Muscle of arm (tissue), 1 donor: ENCODE measurements at regions not wholly inside any gene's neighbourhood (a gene's known extent, or its start where the extent isn't known, plus 50 kb on each side); places are given as distances from the start of the nearest gene placed in this dataset.

Experiments used
- DNase-seq: peaks from one replicate; pipeline ENCODE4 v3.0.0-alpha.2; 2013

DNA sequence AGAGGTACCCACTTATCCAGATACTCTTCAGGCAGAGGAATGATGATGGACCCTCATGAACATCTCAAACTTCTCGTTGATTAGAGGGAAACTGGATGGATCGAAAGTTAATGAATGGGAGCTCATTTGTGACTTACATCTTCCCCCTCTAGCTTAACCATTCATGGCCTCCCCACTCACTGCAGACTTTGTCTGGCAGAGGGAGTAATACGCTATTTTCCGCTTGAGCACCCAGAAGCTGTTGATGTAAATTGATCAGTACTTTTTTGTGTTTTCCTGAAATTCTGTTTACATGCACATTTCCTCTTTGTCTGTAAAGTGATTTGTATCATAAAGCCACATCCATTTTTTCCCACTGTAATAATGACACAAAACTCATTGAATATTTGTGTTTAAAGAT, 239.1 kb upstream of the RBFOX1 start:
- no peak for DNase-seq

DNA sequence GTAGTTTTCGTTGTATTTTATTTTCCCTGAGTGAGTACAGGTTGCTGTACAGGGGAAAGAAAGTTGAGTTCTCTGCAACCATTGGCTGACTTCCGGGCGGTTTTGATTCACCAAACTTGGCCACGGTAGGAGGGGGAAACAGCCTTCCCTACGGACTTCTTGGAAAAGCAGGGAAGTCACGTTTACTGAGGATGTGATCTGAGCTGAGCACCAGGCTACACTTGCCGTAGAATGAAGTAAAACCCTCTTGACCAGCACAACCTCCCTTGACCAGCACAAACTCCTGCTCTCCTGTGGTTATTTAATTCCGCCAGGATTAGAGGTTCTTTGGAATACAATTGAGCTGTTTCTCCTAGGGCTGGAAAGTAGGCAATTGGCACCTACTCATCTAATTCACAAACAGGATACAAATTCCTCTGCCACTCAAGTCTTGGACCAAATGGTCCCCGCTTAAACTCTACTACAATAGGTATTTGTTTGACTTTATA, 242.0 kb upstream of the RBFOX1 start:
- no peak for DNase-seq

DNA sequence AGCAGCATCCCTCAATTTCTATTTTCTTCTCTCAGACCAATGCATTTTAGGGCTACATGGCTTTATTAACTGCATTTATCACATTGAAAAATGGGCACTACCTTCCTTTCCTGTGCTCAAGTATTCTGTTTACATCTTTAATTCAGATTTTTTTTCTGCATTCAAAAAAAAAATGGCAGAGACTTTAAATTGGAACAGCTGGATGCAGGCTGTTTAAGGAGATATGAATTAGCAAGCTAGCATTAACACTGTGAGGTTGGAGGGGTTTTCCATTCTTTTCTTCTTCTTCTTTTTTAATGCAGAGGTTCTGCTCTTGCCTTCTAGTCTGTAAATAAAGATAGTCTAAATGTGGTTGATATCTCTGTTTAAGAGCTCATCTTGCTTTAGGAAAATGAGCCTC, 242.9 kb upstream of the RBFOX1 start:
- no peak for DNase-seq

DNA sequence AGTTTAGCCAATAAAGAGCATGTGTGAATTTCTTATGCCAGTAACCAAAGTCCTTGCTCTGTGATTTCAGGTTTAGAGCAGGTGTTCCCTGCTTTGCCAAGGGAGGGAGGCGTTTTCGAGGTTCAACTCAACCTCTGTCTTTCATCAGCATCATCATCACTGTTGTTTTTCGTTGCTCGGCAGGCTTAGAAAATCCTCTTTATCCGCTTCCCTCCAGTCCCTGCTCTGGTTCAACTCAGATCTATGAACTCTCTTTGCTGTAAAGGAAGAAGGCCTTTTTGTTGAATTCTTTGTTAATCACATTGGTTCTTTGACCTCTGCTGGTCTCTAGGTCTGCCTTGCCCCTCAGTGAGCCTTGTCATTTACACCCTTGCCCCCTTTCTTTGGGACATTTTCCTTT, 243.9 kb upstream of the RBFOX1 start:
- no peak for DNase-seq

GRCh38 chr16:7086822-7087616, 245.6 kb upstream of the RBFOX1 start:
- peak; percentile 56 for DNase-seq

GRCh38 chr16:7085776-7086175, 246.9 kb upstream of the RBFOX1 start:
- DNase-seq: no peak

- DNase-seq: peak; percentile 11
These were observed 249.5 kb upstream of the RBFOX1 start for GRCh38 chr16:7083096-7083495.

GRCh38 chr16:7077636-7078035, 255.0 kb upstream of the RBFOX1 start:
- DNase-seq: no peak

- DNase-seq: no peak
These were observed 257.9 kb upstream of the RBFOX1 start for GRCh38 chr16:7074715-7075114.

GRCh38 chr16:7057458-7057857, 275.2 kb upstream of the RBFOX1 start:
- DNase-seq: no peak

GRCh38 chr16:7055443-7055842, 277.2 kb upstream of the RBFOX1 start:
- DNase-seq: no peak

DNA sequence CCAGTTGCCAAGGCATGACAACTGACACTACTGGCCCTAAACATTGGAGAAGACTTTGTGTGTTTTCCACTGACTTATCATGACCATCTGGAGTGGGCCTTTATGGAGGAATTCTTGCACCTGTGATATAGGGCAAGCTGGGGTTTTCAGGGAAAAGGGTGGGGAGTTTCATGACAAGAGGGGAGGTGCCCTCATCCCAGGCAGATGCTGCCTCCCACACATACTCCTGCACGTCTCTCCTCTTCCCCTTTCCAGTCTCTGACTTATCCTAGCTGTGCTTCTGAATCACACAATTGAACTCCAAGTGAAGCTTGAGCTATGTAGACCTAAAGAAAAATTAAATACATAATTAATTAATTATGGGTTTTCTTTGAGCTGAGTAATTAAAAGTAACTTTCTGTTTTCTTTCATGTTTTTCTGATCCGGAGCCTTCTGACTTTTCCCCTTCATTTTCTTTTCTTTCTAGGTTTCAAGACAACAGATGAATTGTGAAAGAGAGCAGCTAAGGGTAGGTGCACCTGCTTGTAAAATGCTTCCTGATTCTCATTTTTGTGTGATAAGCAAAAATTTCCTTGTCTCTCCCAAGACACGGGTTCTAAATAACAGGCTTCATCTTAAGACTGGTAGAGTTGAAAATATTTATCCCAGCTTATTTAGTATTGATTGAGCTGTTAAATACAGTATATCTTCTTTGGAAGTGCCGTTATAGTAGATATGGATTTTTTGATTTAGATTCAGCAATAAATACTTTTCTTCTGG, 280.9 kb upstream of the RBFOX1 start:
- no peak for DNase-seq

DNA sequence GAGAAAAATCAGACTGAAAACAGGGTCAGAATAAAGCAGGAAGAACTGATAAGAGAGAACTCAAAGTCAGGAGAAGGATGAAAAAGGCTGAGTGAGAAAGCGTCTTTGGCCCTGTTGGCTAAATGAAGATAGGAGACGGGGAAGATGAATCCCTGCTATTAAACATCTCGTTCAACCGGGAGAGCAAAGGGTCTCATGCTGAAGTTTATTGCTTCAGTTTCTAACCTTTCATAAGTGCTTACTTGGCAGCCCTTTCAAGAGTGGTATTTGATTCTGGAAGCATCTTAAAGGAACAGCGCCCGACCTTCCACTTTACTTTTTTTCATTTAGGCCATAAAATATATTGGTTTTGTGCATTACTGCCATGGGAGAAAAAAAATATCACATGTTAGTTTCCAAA, 288.3 kb upstream of the RBFOX1 start:
- DNase-seq: no peak

DNA sequence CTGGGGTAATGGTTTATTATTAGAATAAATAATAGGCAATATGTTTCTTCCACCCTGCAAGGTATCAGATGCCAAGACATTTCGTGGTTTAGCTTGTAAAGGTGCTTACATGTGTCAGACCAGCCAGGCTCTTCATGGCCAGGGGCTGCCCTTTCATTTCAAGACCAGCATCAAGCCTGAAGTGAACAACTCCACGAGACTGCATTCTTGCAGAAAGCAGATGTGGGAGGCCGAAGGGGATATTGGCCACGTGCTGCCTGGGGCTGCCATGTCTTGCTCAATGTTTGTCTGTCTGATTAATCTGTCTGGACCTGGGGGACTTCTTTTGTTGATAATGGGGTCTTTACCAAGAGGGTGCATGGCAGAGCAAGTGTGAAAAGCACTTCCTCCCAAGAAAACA, 294.2 kb upstream of the RBFOX1 start:
- no peak for DNase-seq

- DNase-seq: no peak
These were observed 295.1 kb upstream of the RBFOX1 start for GRCh38 chr16:7037495-7037894.

DNA sequence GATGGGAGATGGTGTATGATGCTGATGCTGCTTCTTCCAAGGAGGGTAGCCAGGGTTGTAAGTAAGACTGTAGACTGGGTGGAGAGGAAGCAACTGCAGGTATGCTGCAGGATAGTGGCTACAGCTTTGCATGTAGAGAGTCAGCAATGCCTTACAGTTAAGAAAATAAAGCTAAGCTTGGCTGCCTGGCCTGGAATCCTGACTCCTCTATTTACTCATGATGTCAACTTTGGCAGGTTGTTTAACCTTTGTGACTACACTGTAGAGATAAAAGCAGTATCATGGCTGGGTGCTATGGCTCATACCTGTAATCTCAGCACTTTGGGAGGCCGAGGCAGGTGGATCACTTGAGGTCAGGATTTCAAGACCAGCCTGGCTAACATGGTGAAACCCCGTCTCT, 301.6 kb upstream of the RBFOX1 start:
- no peak for DNase-seq

GRCh38 chr16:7027401-7027800, 305.2 kb upstream of the RBFOX1 start:
- no peak for DNase-seq

GRCh38 chr16:7026639-7027038, 306.0 kb upstream of the RBFOX1 start:
- DNase-seq: no peak

DNA sequence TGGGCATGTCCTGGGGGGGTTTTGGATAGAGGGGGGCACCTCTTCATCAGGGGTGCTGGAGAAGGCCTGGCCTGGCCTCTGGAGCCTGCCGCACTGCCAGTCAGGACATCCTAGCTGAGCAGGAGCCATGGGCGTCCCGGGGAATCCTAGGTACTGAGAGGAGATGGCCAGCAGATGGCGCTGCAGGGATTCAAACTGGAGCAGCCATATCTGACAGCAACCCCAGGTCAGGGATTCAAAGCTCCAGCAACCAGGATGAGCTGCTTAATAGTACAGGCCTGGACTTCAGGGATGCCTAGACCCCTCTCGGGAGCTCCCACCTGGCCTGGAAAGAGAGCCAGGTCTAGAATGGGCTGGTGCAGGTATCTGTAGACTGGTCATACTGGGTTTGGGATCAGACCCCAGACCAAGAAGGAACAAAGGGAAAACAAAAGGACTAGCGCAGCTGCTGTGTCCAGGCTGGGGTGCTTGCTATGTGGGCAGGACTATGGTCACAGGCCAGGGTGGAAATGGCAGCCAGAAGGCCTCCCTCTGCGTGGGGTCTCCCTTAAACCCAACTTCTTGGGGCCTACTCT, 306.9 kb upstream of the RBFOX1 start:
- peak; percentile 59 for DNase-seq

GRCh38 chr16:7021653-7022275, 310.9 kb upstream of the RBFOX1 start:
- DNase-seq: no peak

DNA sequence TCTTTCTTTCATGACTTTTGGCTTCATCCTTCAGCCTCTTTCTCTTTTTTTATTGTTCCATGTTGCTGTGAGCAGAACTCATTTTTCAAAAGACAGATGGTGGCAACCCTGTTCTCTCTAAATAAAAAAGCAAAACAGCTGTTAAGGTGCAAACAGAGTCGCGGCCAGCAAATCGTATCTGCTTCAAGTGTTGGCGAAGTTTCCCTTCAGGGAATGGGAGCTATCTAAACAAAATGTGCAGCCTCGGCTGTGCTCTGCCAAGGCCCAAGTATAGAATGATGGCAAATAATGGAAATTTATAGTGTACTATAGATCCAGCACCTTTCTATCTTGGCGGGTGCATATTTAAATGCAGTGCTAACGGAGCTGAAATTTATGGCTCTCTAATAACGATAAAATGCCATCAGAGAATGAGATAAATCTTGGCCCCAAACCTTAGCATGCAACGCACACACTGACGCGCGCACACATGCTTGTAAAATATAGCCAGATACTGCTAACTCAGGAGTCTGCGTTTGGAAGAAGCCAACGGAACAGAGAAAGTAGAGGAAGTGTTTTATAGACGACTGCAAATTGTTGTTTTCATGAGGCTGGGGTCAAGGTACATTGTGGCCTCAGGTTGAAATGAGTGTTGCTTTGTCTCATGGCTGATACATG, 315.5 kb upstream of the RBFOX1 start:
- DNase-seq: no peak

DNA sequence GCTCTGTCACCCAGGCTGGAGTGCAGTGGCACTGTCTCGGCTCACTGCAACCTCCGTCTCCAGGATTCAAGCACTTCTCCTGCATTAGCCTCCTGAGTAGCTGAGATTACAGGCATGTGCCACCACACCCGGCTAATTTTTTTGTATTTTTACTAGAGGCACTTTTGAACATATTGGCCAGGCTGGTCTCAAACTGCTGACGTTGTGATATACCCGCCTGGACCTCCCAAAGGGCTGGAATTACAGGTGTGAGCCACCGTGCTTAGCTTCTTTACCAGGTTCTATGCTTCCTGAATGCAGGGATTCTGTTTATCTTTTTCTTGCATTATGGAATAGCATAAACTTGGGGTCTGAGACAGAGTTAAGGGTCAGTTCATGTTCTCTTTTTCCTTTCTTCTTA, 317.9 kb upstream of the RBFOX1 start:
- no peak for DNase-seq
